SIG-M5 treated with dmso at 0.1 percent for 504 hours (cell line): ENCODE measurements at regions not wholly inside any gene's neighbourhood (a gene's known extent, or its start where the extent isn't known, plus 50 kb on each side); places are given as distances from the start of the nearest gene placed in this dataset.

Experiments
- DNase-seq: peaks from one replicate; lab custom pipeline; 2025; ENCODE audit not compliant: unreplicated experiment; lab: John Stamatoyannopoulos, UW

DNA sequence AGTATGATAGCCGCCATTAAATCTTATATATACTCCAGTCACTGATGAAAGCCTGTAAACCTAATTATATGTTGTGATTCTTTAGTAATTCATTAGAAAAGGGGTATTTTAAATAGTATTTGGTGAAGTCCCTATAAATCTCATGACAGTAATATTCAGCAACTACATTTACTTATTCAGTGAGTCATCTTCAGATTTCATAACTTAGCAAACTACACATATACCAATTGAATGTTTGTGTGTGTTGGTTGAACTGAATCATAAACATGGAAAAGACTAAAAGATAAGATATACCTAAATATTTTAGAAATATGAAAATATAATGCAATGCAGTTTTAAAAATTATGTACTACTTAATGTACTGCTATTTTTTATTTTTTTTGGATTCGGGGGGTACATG, 1050.4 kb downstream of the MAT2B start:
- DNase-seq, result no peak

DNA sequence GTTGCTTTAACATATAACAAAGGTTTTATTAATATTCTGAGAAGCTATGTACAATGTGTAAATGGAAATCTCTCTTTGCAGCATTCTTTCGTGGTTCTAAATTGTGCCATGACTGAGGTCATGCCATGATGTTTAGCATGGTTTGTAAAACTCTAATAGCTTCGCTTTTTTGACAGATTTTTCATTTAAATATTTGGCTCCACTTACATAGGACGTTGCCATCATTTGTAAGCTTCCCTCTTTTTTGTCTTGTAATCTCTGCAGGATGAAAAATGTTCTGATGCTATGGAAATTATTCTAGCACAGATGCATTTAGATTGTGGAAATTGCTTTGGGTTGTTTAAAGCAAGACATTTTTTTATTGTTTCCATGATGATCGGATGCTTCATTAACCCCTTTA, 1054.8 kb downstream of the MAT2B start:
- DNase-seq, result no peak

DNA sequence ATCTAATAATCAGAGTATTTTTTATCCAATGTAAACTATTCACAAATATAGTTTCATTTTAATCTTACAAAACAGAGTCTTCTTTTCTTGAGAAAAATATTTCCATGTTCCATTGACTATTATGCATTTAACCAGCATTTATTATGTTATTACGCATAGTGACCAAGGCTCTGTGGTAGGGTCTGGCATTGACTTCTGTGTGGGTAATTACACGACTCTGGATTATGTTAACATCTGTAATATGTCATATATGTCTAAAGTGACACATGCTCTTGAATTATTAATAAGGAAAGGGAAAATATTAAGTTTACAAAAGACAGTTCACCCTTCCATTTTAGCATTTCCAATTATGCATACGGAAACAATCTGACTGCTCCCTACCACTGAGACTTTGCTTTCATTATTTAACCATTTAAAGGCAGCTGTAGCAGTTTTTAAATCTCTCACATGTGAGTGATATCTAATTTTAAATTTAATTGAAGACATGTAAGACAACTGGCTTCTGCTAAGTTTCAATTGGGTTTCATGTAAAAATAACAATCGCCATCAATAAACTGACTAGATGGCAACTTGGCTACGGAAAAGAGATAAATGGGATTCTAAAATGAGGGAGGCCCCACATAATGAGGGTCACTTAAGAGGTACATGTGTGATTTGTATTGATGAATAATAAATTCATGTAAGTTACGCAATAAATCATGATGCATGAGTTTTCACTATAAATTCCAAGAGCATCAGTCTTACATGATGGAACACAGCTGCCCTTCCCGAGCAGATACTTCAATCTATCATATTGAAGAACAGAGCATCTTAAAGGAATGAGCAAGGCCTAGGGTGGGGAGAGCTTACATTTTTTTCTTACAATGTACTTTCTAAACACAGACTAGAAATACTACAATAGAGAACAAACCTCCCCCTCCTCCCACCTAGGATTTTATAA, 1056.8 kb downstream of the MAT2B start:
- no peak for DNase-seq

DNA sequence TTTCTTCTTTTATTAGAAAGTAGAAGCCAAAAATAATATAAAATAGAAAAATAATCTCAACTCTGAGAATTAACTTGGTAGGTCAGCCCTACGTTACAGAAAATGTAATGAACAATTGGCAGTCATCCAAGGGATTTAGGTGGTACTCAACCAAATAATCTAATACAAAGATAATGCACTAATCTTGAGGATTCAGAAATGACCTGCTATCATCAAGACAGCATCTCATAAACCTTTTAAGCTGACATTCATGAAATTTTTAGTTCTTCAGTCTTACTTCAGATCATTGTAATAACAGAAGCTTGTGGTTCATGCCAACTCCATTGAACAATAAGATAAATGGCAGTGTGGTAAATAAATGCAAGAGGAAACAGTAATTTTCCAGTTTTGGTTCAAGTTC, 1058.0 kb downstream of the MAT2B start:
- DNase-seq, result no peak

DNA sequence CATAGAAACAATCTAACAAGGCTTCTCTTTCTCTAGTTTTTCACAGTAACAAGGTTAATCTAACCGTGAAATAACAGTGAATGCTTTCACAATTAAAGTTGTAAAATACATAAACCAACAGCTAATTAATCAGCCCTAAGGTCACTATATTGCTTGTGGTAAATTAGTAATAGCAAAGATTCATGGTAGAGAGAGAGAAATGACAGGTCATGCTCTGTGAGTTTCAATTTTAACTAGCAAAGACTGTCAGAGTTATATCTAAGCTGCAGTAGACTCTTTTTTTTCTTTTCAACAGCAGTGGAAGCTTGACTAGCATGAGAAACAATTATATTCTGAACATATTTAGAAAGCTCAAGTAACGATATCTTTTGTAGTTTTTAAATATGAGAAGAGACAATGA, 1068.0 kb downstream of the MAT2B start:
- no peak for DNase-seq

DNA sequence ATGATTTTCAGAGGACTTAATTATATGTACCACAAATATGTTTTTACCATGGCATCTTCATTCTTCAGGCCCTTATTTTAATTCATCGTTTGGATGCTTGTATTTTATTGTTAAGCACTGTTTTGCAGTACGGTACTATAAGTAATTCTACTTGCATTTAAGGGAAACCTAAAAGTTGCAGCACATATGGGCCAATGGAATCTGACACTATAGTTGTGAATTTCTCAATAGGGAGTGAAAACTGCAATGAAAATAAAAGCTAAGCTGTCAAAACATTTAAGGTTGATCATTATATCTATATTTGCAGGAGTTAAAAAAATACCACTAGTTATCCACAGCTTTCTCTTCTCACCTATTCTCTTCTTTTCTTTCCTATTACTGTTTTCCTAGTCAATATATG, 1071.8 kb downstream of the MAT2B start:
- no peak for DNase-seq

DNA sequence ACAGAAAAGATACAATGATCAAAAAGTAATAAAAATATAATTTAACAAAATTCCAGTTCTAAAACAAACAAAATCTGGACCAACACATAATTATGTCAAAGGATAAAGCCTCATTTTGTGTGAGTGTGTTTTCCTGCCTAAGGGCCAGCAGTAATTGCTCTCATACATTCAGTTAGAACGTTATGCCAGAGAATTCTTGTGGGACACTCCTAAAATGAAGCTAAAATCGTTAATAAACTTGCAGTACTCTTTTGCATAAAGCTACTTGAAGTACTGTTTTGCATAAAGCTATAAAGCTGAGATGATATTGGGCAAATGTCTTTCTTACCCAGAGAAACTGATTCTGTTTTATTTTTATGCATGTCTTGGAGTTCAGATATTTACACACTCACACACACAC, 1072.3 kb downstream of the MAT2B start:
- no peak for DNase-seq

DNA sequence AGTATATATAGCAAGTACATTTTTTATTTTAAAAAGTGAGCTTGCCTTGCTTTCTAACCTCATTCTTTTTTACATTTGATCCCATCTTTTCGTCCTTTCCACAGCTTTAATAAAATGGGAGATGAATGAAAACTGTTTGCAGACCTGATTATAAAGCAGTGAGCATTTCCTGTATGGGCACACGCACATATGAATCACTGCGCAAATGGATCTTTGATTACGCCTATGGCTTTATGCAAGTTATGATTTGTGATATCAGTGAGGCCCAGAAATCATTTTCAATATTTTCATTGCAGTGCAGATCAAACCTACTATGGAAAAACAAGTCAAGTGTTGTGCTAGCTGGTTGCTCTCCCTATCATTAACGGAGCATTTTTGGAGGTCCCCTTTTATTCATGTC, 1073.0 kb downstream of the MAT2B start:
- DNase-seq, result no peak

DNA sequence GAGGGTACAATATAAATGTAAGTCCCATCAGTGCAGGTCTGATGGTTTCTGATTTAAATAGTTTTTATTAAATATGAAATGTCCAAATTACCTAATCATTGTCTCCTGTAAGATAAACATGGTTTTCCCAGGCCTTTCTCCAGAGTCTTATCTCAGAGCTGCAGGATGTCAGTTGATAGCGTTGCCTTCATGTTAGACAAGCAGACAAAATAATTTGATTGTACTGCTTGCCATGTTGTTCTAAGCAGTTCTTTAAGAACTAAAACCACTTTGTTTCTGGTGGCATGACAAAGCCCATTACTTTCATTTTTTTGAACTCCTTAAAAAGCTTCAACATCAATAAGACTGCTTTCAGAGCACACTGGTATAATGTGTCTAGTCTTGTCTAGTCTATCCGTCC, 1073.5 kb downstream of the MAT2B start:
- DNase-seq, result no peak

DNA sequence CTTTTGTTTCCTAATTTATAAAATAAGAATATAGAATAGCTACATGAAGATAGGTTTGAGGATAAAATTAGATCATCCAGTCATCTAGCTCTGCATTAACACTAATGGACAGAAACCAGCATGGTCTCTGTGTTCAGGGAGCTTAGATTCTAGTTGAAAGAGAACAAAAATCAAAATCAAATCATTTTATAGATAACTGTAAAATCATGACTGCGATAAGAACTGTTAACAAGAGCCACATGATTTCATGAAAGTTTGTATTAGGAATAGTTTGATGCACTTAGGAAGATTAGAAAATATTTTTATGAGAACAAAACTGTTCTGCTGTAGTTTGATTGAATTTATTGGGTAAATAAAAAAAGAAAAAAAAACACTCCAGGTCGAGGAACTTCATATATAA, 1074.7 kb downstream of the MAT2B start:
- DNase-seq, result no peak

DNA sequence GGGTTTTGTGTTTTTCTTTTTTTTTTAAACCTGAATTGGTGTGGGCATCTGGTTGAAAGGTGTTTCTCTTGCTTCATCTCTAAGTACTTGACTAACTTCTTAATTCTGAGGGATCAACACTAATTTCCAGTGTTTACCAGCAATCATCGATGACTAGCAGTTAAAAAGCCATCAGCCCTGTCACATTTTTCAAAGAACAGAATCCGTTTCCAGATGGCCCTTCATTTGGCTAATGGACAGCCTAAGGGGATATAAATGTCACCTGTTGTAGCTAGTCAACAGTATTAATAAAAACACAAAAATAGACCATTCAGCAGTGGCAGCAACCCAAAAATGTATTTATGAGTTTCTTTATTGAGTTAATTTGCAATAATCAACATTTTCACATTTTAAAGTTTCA, 1076.5 kb downstream of the MAT2B start:
- no peak for DNase-seq

DNA sequence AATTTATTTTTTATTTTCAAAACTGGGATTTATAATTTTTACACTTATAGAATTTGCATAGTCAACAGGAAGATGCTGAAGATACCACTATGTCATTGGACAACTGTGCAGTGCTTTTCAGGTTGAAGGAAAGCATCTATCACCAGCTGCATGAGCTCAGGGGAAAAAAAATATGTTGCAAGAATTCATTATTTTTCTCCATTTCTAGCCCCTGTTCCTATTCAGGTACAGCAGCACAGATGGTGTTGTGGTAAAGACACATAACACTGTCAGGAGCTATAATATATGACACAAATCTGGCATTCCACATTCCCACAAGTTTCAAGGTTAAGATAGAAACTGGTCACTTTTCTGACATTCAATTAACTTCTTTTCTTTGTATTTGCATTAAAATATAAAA, 1088.6 kb downstream of the MAT2B start:
- no peak for DNase-seq

DNA sequence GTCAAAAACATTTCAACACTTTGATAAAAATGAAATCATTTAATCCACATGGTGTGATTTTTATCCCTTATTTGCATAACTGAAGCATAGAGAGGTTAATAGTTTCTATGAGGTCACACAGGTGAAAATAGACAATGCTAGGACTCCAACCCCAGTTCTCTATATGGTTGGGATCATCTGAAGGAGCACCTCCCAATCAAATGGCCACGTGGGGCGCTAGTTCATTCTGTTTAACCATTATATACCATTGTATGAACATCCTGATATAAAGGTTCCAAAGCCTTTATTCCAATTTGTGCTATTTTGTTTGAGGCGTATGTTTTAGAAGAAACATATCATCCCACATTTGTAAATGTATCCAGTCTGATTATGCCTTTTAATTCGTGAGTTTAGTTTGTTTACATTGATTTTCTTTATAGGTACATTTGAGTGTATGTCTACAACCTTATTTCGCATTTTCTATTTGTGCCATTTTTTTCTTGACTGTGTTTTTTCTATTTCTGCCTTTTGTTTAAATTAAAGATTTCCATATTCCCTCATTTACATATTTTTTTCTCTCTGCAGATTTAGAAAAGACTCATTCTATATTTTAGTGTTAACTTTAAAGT, 1092.0 kb downstream of the MAT2B start:
- peak; percentile 22 for DNase-seq

DNA sequence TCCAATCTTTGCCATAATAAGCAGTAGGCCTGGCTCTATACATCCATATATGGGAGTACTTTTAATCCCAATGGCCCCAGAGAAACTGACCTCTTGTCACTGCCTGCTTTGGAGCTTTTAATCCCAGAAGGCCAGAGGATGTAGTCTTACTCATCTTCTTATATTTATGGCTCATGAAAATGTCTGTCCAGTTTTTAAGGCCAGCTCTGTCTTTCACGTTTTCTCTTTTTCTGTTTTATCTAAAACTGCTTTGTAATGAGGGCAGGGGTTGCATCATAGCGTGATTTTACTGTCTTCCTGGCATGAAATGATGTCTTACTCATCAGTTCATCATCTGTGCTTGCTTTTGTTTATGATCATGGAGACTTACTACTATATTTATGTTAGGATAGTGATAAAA, 1094.9 kb downstream of the MAT2B start:
- DNase-seq, result peak; percentile 12

DNA sequence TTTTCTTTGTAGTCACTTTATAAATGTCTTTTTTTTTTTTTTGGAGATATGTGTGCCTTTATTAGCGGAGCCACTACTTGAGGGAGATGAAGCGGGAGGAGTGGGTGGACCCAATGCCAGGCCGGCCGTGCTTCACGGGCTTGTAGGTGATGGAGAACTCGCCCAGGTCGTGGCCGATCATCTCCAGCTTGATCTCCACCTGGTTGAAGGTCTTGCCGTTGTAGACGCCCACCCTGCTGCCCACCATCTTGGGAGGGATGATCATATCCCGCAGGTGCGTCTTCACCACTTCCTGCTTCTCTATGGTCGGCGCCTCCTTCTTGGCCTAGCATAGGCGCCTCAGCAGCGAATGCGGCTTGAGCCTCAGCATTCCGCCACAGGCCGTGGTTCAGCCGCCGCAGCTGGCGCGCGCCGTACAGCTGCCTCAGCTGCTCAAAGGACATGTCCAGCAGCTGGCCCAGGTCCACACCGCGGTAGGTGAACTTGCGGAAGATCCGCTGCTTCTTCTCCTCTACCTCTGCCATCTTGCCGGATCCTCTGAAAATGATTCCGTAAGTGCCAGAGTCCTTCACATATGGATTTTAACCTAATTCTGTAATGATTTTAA, 1095.6 kb downstream of the MAT2B start:
- DNase-seq, result no peak

DNA sequence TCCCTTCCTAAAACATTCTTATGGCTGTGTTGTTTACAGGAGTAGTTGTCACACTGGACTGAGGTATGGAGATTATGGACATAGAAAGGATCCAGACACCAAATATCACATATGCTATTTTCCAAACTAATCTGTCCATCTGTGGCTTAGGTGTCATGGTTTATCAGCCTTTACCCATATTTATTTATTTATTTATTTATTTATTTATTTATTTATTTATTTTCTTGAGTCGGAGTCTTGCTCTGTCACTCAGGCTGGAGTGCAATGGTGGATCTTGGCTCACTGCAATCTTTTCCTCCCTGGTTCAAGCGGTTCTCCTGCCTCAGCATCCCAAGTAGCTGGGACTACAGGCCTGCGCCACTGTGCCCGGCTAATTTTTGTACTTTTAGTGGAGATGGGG, 1103.1 kb downstream of the MAT2B start:
- no peak for DNase-seq

DNA sequence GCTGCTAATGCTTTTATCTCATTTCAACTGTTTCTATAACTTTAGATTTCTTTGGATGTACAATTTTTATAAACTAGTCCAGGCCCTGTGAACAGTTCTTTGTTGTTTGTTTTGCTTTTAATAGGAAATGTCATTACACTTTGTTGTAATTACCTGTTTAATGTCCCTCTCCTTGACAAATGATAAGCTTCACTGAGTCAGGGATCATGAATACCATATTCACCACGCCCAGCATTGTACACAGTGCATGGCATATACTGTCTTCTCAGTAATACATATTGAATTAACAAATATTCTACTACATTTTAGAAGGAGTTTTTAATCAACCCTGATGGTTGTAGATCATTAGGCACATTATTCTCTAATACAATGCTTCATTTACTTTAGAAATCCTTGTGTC, 1105.0 kb downstream of the MAT2B start:
- DNase-seq, result no peak

DNA sequence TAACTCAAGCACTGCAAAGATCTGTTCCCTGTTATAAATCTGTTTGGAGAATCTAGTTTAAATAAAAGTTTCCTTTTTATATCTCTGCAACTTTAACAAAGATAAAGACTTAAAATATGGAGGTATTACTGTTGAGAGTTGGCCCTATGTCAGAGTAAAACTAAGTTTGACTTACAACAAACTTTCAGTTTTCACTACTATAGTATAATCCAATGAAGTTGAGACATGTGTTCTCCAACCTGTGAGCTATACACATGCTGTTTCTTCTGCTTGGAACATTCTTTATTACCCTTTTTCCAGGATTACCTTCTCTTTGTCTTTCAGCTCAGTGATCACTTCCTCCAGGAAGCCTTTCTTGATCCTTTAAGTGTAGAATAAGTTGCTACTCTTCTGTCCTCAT, 1109.3 kb downstream of the MAT2B start:
- DNase-seq, result no peak

DNA sequence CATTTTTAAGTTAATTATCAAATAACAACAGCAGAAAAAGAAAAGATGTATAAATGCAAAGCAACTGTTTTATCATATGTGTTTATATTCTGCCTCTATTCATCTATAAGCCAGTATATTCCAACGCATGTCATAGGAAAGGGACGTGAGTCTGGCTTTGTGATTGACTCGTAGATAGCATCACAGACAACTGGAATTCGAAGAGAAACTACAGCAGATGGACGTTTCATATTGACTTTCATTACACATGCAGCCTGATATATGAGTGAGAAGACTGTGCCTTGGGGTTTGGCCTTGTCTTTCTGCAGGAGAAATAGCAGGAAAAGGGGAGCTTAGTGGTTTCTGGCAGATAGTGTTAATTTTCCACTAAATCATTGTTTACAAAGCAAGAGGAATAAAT, 1111.9 kb downstream of the MAT2B start:
- DNase-seq, result no peak

DNA sequence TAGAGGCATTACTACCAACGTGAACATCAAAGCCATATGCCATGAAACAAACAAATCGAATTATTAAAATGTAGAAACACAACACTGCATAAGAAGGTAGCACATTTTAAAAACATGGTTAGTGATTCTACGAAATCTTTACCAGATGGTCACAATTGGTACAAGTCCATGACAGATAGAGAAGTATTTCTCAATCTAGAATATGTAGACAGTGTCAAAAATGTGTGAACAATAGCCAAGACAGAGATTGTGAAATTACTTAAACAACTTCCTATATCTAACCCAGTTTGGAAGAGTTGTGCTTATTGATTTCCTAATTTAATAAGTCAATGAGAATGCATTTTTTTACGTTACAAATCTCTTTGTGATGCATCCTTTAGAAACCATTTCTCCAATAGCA, 1121.6 kb downstream of the MAT2B start:
- DNase-seq, result peak; percentile 37

DNA sequence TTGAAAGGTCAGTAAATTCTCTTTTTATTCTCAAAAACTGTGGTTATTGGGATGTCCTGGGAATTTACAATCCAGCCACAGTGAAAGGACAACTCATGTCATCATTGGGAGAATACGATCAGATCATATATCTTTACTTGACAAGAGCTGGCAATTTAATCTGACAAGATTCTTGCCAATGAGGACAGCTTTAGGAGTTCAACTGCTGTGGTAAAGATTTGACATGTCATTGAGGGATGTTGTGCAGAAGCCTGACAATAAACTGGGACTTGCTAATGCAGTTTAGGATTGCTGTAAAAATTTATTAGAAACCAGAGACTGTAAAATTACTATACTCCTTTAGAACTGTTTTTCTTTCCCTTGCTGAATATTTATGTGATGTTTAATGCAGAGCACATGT, 1131.0 kb downstream of the MAT2B start:
- no peak for DNase-seq

DNA sequence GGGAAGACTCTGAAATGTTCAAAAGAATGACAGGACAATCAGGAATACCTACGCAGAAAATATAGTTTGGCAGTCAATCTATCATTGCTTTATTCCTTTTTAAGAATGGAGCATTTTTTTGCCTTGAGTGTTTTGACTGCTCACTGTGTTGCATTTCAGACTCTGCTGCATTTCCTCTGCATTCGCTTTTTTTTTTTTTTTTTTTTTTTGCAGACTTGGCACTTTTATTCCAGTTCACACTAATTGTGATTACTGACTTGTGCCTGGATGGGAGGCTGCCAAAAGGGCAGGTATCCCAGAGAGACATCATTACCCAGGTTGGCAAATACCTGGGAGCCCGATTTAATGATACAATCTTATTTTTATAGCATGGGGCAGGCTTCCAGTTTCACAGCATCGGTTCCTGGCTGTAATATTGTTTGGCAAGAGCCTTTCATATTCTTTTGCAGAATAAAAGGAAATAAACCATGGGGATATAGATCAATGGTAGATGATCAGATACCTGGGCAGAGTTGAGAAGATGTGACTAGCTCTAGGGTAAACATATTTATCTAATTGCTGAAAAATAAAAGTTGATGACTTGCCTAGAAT, 1132.6 kb downstream of the MAT2B start:
- no peak for DNase-seq
